IPS DF 4.7 (cell line): ENCODE measurements at regions not wholly inside any gene's neighbourhood (a gene's known extent, or its start where the extent isn't known, plus 50 kb on each side); places are given as distances from the start of the nearest gene placed in this dataset.
"Not testable (repeated sequence)": the region's sequence is repeated elsewhere in the genome, so short reads cannot be mapped to it uniquely, and the experiment has no call there.

ENCODE experiments used
- DNase-seq: peaks from one replicate; pipeline ENCODE4 v3.0.0-alpha.2; 2013; ENCODE audit warnings: low spot score; ENCODE audit errors: extremely low read depth

DNA sequence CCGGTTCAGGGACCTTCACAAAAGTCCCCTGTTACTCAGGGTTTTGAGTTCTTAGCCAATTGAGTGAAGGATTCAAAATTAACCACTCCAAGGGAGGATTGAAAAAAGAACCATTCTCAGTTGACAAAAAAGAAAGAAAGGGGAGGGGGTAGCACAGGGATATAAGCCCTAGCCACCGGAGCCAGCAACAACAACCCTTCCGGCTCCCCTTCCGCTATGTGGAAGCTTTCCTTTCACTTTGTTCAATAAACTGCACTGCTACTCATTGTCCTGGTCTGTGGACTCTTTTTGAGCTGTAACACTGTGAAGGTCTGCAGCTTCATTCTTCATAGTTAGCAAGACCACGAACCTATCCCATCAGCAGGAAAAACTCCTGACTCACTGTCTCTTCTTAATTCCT is 1488.1 kb upstream of the PRR20A start:
- DNase-seq = no peak

DNA sequence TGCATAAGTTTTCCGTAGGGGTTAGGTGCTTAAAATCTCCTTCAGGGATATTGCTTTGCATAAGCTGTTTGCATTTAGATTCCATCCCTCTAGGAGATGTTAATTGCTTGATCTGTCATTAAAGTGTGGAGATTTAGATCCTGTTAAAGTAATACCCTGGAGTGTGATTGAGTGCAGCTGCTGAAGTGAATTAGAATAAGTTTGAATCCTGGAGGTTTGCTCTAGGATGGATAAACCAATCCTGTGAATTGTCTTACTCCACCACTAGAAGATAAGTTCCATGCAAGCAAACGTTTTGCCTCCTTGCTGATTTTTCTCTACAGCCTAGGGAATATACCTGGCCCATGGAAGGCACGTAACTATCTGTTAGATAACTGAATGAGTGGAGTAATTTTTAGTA is 1487.2 kb upstream of the PRR20A start:
- no peak for DNase-seq

DNA sequence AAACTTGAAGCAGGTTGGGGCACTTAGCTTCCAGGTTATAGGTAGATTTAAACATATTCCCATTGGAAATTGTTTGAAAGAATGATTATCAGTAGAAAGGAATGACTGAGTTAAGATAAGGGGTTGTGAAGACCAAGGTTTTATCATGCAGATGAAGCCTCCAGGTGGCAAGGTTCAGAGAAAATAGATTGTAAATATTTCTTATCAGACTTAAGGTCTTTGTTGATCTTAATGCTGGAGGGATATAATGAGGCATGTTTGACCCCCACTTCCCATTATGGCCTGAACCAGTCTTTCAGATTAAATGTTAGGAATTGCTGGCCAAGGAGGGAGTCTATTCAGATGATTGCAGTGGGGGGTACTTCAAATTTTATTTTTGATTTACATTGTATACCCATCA is 1486.5 kb upstream of the PRR20A start:
- no peak for DNase-seq

DNA sequence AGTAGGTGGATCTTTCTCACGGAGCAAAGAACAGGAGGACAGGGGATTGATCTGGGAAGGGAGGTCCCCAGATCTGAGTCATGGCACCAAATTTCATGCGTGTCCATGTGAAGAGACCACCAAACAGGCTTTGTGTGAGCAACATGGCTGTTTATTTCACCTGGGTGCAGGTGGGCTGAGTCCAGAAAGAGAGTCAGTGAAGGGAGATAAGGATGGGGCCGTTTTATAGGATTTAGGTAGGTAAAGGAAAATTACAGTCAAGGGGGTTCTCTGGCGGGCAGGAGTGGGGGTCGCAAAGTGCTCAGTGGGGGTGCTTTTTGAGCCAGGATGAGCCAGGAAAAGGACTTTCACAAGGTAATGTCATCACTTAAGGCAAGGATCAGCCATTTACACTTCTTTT is 1480.5 kb upstream of the PRR20A start:
- not testable (repeated sequence) for DNase-seq

DNA sequence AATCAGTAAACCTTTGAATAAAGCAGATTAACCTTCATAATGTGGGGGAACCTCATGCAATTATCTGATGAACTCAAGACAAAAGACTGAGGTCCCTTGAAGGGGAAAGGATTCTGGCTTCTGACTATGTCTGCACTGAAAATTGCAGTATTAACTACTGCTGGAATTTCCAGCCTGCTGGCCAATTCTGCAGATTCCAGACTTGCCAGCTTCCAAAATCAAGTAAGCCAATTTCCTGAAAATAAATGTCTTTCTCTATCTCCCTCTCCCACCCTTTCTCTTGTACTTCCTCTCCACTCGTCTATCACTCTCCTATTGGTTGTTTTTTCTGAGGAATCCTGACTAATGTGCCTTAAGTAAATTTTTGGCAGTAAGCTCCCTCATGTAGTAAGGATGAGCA is 1479.9 kb upstream of the PRR20A start:
- DNase-seq = no peak

DNA sequence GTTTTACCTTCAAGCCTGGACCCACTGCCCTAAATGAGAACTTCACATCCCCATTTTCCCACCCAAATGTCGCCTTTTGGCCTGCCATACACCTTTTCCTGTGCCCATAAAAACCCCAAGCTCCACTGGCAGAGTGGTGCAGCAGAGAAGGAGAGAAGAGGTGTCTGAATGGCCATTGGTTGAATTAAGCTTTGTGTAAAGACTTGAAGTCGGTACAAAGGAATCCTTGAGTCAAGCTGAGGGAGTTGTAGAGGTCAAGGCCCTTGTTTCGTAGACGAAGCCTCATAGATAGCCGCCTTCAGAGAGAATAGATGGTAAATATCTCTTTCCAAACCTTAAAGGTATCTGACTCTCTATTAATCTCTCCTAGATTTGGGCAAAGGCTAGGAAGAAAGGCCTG is 1479.2 kb upstream of the PRR20A start:
- no peak for DNase-seq

DNA sequence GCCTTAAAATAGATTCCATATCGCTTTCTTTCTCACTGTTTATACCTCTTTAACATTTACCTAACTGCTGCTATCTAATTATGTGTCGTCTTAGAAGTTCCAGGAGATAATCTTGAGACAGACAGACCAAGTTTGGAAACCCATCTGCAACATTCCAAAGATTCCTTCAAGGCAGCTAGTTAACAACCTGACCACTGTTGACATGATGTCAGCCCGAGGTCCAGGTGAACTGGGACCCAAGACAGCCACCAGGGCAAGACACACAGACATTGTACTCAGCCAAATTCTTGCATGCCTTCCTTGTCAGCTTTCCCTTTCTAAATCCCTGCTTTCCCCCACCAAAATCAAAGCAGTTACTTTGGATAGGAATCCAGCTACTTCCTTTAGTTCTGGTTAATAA is 1476.5 kb upstream of the PRR20A start:
- DNase-seq = no peak

DNA sequence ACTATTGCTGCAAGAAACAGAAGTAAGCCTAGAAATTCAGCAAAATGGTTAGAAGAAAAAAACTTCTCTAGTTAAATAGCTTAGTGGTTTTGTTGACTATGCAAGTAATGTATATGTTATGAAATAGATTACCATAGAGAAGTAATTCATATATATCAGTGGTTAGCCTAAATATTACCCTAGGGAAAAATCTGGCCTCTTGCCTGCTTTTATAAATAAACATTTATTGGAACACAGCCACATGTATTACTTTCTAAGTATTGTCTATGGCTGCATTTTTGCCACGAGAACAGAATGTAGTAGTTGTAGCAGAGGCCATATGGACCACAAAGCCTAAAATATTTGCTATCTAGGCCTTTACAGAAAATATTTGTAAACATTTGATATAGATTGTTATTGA is 1471.7 kb upstream of the PRR20A start:
- DNase-seq = no peak

DNA sequence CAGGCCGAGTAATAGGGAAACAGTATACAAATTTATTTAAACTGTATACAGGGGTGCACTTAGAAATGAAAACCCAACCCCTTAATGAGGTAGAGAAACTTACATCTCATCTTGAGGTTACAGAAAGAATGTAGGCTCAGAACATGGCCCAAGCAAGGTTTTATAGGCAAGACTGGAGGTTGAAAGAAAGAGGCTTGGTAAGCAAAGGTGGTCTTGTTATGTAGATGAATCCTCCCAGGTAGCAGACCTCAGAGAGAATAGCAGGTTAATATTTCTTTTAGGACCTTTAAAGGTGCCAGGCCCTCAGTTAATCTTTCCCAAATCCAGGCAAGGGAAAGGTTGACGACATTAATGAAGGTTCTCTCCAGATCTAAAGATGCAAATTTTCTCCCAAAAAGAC is 1466.8 kb upstream of the PRR20A start:
- DNase-seq = no peak

DNA sequence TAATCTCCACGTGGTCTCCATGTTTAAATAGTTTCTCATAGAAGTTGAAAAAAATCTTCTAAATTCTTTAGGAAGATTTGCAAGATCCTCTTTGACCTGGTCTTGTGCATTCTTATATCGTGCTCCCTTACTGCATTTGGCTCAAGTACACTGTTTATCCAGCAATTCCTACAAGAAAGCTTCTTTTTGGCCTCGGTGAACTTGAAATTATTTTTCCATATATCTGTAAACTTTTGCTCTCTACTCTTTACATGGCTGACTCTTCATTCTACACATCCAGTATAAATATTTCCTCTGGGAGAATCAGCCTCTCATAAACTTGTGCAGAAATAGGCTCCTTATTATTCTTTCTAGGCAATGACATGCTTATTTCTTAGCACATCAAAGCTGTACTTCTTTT is 1457.9 kb upstream of the PRR20A start:
- no peak for DNase-seq

DNA sequence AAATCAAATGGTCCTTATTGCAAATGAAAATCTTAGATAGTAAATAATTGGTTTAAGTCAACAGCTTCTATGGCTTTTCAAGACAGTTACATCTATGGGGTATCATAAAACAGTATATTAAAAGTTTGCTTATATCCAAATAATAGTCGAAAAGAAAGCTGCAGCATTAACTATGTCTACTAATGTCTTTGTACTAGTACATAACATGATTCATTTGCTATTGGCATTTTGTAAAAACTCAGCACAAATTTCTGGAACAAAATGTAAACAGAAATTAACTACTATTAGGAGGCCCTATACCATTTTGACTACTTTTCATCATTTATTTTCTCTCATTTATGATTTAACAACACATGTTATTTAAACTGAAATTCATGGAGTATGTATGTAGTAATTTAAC is 1435.2 kb upstream of the PRR20A start:
- no peak for DNase-seq

DNA sequence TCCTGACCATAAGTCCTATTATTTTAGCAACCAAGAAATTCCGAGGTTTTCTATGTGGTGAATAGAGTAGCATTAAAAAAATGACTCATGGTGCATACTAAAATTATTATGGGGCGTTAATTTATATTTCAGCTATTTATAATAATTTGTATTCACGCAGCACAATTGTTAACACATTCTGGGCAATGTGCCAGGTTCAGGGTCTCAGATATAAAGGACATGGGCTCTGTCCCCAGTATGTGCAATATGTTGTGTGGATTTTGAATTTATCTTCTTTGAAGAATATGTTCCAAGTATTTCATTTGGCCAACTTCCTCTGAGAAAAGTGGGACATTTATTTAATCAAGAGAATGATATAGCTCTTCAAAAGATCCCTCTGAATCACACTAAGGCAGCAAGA is 1434.7 kb upstream of the PRR20A start:
- no peak for DNase-seq

DNA sequence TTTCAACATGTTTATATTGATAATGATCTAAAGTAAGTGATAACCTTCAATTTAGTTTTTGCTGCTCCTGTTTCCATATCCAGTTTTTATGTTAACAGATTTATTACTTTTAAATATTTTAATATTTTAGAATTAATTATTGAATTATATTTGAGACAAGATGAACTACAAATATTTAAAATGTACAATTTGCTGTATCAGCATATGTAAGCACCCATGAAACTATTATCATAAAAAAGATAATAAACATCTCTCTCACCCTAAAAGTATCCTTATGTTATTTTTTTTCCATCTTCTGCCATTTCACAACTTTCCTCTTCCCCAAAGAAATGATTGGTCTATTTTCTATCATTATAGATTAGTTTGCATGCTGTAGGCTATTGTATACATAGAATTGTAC is 1426.6 kb upstream of the PRR20A start:
- no peak for DNase-seq

DNA sequence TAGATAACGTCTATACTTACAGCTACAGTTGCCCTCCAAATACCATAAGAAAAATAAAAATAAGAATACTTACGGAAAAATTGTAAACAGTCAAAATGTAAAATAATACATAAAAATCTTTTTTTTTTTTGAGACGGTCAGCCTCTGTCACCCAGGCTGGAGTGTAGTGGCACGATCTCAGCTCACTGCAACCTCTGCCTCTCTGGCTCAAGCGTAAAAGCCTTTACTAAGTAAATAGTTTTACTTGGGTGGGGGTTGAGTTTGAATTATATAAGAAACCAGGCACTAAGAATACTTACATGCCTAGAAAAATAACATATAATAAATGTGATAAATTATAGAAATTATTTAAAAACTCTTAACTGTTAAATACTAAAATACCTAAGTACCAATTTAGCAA is 1413.0 kb upstream of the PRR20A start:
- no peak for DNase-seq

DNA sequence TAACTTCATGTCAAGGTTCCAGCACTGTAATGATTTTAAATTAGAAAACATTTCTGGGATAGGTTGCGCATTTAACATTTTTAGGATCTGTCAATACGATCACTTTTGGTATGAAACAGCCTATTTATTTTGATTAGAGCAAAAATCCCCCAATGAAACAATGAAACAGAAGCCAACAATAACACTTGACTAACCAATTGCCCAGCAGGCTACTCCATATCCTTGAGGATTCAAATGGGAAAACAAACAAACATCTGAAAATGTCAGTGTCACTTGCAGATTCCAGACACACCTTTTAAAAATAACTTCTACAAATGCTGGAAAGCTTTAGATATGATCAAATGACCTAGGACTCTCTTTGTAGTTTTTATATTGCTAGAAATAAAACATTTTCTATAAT is 1412.5 kb upstream of the PRR20A start:
- no peak for DNase-seq

DNA sequence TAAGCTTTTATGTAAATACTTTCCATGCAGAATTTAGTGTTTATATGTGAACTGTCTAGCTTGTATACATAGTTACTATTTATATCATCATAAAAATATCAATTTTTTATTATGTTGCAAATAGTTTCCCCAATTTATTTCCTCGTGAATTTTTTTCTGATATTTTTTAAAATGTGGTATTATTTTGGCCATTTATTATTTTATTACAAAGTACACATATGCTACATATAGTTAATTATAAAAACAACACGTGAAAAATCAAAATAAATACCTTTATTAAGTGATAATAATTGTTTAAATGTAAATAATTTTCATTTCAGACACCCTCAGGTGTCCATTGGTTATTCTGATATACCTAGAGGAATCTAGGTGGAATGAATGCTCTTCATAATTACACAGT is 1394.9 kb upstream of the PRR20A start:
- DNase-seq = no peak

DNA sequence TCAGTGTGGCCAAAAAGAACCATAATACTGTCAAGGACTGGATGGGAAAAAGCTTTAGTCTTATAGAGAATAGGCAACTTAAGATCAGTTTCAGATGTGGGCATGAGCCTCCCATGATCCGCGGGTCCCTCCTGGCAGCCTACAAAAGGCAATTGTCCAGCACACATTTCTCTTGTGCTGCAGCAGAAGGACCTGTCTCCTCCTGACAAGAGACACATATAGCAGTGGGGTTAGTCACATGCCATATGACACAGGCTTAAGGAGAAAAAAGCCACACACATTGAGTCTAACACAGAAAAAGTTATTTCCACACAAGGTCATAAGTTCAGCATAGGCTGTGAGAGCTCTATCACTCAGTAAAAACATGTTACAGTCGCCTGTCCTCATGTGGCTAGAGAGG is 1378.7 kb upstream of the PRR20A start:
- no peak for DNase-seq

DNA sequence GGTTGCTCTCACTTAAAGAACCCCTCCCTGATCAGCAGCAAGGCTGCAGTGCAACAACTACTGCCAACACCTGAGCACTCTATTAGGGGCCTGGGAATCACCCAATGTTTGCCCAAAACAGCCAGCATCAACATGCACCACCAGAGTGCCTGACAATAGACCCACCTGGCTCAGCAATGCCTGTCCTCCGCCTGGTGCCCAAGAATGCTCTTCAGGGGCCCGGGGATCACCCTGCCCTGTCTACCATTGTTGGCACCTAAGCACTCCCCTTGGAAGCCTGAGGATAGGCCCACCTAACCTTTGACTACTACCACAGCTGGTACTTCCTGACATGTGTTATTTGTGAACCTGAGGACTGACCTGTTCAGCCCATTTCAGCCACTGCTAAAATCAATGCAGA is 1363.1 kb upstream of the PRR20A start:
- DNase-seq = no peak

DNA sequence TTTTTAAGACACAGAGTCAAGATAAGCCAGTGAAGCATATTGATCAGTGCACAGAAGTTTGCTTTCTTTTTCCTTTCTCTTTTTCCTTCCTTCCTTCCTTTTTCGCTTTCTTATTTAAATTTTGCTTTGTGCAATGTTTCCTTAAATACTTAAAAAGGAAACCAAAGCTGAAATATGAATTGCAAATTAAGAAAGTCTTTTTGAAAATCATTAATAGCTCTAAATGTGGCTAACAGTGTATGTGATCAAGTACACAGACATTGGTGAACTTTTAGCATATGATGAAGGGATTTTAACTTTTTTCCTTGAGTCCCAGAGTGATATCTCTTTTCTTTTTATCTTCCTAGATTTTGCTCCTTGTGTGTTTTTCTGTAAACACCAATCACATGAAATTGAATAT is 1356.9 kb upstream of the PRR20A start:
- no peak for DNase-seq

DNA sequence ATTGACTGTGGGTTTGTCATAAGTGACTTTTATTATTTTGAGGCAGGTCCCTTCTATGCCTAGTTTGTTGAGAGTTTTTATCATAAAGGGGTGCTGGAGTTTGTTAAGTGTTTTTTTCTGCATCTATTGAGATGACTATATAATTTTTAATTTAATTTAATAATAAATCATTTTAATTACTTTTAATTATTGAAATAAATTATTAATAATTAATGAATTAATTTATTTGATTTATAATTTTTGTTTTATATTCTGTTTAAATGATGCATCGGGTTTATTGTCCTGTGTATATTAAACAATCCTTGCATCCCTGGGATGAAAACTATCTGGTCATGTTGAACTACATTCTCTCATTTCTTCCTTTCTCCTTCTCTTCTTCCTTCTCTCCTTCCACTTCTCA is 1352.2 kb upstream of the PRR20A start:
- no peak for DNase-seq

DNA sequence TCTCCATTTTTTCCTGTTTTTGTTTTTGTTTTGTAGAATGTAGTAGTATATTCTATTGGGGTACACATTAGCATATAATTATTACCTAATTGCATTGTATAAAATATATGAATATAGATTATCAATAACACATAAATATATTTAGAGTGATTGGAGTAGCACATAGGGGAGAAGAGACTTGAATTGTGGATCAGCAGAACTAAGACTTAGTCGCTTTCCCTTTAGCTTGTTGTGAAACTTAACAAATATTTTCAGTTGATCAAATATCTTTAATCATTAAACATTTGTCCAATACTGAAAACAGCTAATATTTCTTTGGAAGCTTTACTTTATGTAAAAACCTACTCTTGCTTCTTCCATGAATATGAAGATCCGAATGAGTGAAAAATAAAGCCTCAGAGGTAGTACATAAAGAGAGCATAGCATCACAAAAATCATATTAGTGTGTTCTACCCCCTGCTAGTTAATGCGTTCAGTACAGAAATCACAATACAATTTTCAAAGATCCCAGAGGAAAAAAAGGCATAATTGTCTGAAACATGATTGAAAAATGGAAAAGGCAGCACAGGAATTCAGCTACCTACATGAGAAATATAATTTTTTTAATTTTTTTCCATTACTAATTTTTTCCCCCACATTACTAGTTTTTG is 1348.0 kb upstream of the PRR20A start:
- no peak for DNase-seq

DNA sequence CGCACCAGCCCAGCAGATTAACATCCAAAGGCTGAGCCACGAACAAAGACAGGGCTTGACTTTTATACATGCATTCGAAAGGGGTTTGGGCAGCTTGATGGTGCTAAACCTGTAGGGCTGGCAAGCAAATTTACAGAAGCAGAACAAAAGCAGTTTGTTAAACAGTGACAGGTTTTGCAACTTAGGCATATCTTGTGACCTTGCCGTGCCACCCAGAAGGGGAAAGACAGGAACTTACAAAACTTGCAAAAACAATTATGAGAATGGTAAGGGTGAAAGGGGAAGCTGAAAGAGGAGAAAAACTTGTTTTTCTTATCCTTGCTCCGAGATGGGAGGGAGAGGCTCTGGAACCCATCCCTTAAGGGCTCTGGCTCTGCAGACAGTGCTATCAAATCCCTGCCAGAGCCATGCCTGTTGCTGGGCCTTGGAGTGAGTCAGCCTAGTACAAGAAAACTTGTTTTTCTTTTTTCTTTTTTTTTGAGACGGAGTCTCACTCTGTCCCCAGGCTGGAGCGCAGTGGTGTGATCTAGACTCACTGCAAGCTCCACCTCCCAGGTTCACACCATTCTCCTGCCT is 1325.2 kb upstream of the PRR20A start:
- DNase-seq = no peak

DNA sequence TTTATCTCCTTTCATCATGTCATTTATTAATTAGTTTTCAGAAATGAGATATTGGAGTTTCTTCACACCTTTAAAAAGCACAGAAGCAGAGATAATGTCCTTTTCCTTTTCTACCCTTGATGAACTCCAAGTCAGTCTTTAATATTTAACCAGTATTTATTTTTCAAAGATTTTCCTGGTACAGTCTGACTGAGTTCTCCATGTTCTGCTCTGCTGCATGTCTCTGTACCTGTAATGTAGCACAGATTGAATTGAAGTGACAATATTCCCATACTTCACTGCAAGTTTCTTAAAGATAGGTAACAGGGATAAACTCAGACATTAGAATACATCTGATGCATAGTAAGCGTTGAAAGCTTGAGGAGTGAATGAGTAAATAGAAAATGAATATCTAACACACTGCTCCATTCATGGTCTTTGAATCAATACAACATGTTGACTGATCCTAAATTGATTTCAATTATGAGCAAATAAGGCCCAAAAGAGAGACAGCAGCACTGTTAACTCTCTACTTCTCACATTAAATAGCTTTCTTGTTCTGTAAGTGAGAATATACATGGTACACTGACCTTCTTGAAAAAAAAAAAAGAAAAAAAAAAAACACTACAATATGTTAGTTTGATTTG is 1323.6 kb upstream of the PRR20A start:
- no peak for DNase-seq
